K562 (cell line): ENCODE measurements at regions not wholly inside any gene's neighbourhood (a gene's known extent, or its start where the extent isn't known, plus 50 kb on each side); places are given as distances from the start of the nearest gene placed in this dataset.

Experiments
- ADNP ChIP-seq: fragments of 200-800 bp; sonication (Bioruptor generic); IDR thresholded peaks from 2 replicates; pipeline ENCODE4 v1.6.1; 2016; ENCODE audit warnings: missing genetic modification characterization, missing compliant biosample characterization
- BACH1 ChIP-seq: fragments of 200-800 bp; sonication (Bioruptor generic); IDR thresholded peaks from 2 replicates; pipeline ENCODE4 v1.6.1; 2016; ENCODE audit warnings: missing genetic modification characterization, missing compliant biosample characterization
- BDP1 ChIP-seq: IDR thresholded peaks from 3 replicates; pipeline ENCODE4 v1.6.1; 2011; ENCODE audit not compliant: insufficient read length, insufficient read depth
- CREM ChIP-seq: IDR thresholded peaks from 2 replicates; pipeline ENCODE4 v1.6.1; 2014; ENCODE audit warnings: antibody characterized with exemption, low read depth
- EP400 ChIP-seq: fragments of 450-650 bp; IDR thresholded peaks from 2 replicates; pipeline ENCODE4 v1.6.1; 2017; ENCODE audit warnings: antibody characterized with exemption, mild to moderate bottlenecking, moderate library complexity
- HOXB6 ChIP-seq: fragments of 250-450 bp; sonication (Bioruptor Pico); IDR thresholded peaks from 2 replicates; pipeline ENCODE4 v1.5.1; 2022; ENCODE audit warnings: mild to moderate bottlenecking, borderline replicate concordance
- MYC ChIP-seq, 2 experiments: fragments of 250-450 bp in 1 of 2; sonication (Bioruptor Pico) in 1 of 2; IDR thresholded peaks; 2 replicates each; pipeline versions ENCODE4 v1.5.1 to v1.6.1; 2012 to 2021; ENCODE audit warnings: low read depth in 2 of 2, borderline replicate concordance in 1 of 2, improper control_type of control experiment in 1 of 2, low read length in 1 of 2, mild to moderate bottlenecking in 1 of 2, moderate library complexity in 1 of 2
- NFE2 ChIP-seq: IDR thresholded peaks from 2 replicates; pipeline ENCODE4 v1.6.1; 2014; ENCODE audit warnings: antibody characterized with exemption, low read depth
- PHF21A ChIP-seq: fragments of 450-650 bp; IDR thresholded peaks from 2 replicates; pipeline ENCODE4 v1.6.1; 2017; ENCODE audit warnings: low read depth, borderline replicate concordance
- RBM14 ChIP-seq: fragments of 200-400 bp; formaldehyde crosslinking; IDR thresholded peaks from 2 replicates; pipeline ENCODE4 v1.6.1; 2018; ENCODE audit warnings: low read depth, mild to moderate bottlenecking, low read length, moderate library complexity, borderline replicate concordance; ENCODE audit not compliant: insufficient read depth
- RBM17 ChIP-seq: fragments of 200-400 bp; formaldehyde crosslinking; IDR thresholded peaks from 2 replicates; pipeline ENCODE4 v1.6.1; 2017; ENCODE audit warnings: low read depth, mild to moderate bottlenecking, low read length, borderline replicate concordance
- RFX1 ChIP-seq: fragments of 450-650 bp; IDR thresholded peaks from 2 replicates; pipeline ENCODE4 v1.6.1; 2016; ENCODE audit warnings: mild to moderate bottlenecking, moderate library complexity
- RFX5 ChIP-seq: IDR thresholded peaks from 2 replicates; pipeline ENCODE4 v1.6.1; 2011; ENCODE audit warnings: low read depth, mild to moderate bottlenecking, improper control_type of control experiment, low read length
- SMARCA4 ChIP-seq: fragments of 450-650 bp; IDR thresholded peaks from 2 replicates; pipeline ENCODE4 v1.6.1; 2016
- TAF9B ChIP-seq: fragments of 450-650 bp; IDR thresholded peaks from 2 replicates; pipeline ENCODE4 v1.6.1; 2018; ENCODE audit warnings: mild to moderate bottlenecking; ENCODE audit not compliant: partially characterized antibody
- TARDBP ChIP-seq: fragments of 450-650 bp; IDR thresholded peaks from 2 replicates; pipeline ENCODE4 v1.6.1; 2016
- TFAM ChIP-seq: fragments of 250-450 bp; sonication (Bioruptor Pico); conservative IDR thresholded peaks from 2 replicates; pipeline ENCODE4 v1.5.0; 2021; ENCODE audit warnings: mild to moderate bottlenecking, moderate library complexity
- ZBED1 ChIP-seq: IDR thresholded peaks from 2 replicates; pipeline ENCODE4 v1.6.1; 2014
- ZNF133 ChIP-seq: fragments of 250-450 bp; sonication (Bioruptor Pico); IDR thresholded peaks from 2 replicates; pipeline ENCODE4 v1.4.0; 2020; ENCODE audit warnings: mild to moderate bottlenecking
- ZNF316 ChIP-seq: fragments of 450-650 bp; IDR thresholded peaks from 2 replicates; pipeline ENCODE4 v1.6.1; 2016
- ZNF57 ChIP-seq: fragments of 450-650 bp; formaldehyde crosslinking; IDR thresholded peaks from 2 replicates; pipeline ENCODE4 v1.4.0; 2020; ENCODE audit warnings: mild to moderate bottlenecking, moderate library complexity
- ZNF696 ChIP-seq: fragments of 250-450 bp; sonication (Bioruptor Pico); conservative IDR thresholded peaks from 2 replicates; pipeline ENCODE4 v1.4.0; 2020; ENCODE audit warnings: mild to moderate bottlenecking, moderate library complexity
- ZNF778 ChIP-seq: fragments of 450-650 bp; formaldehyde crosslinking; IDR thresholded peaks from 2 replicates; pipeline ENCODE4 v1.4.0; 2020; ENCODE audit warnings: mild to moderate bottlenecking, moderate library complexity
- TF ChIP-seq, protein P1 (sequence below): fragments of 250-450 bp; sonication (Bioruptor Pico); IDR thresholded peaks from 2 replicates; pipeline ENCODE4 v1.4.0; 2020; ENCODE audit warnings: borderline replicate concordance
- TF ChIP-seq, protein P2 (sequence below), 2 experiments: fragments of 450-650 bp; IDR thresholded peaks; 2 replicates each; pipeline ENCODE4 v1.6.1; 2018; ENCODE audit warnings: mild to moderate bottlenecking in 2 of 2, low read depth in 1 of 2; ENCODE audit not compliant: partially characterized antibody in 2 of 2
- TF ChIP-seq, protein P3 (sequence below), 2 experiments: fragments of 450-650 bp in 1 of 2; sonication (generic) in 1 of 2; formaldehyde crosslinking in 1 of 2; IDR thresholded peaks in 1 of 2; conservative IDR thresholded peaks in 1 of 2; 2 replicates each; pipeline versions ENCODE4 v1.6.1 to v1.8.1; 2016 to 2023; ENCODE audit warnings: mild to moderate bottlenecking in 2 of 2, moderate library complexity in 2 of 2, inconsistent platforms in 1 of 2, missing genetic modification reagents in 1 of 2

GRCh38 chr2:224268441-224268840 lies 133.5 kb downstream of the FAM124B start (continued):
- peak; percentile 68; the same call in 1 of the 2 replicates for TF ChIP-seq BACH1 (tag)
- TF ChIP-seq CREM: no peak
- TF ChIP-seq MYC (IDR thresholded peaks at IDR 0.05; ENCODE audit: low read depth, low read length): no peak
- TF ChIP-seq MYC (CRISPR knock-in tag; IDR thresholded peaks at IDR 0.05; ENCODE audit: borderline replicate concordance, low read depth): no peak
- no peak for TF ChIP-seq ZBED1
- TF ChIP-seq BDP1: no peak
- no peak for TF ChIP-seq ZNF778
- TF ChIP-seq EP400: no peak
- no peak for TF ChIP-seq RFX5
- TF ChIP-seq ZNF316: peak; percentile 81
- TF ChIP-seq ZNF696 (CRISPR knock-in tag): no peak
- TF ChIP-seq TFAM (CRISPR knock-in tag): no peak
- TF ChIP-seq, protein P1, sequence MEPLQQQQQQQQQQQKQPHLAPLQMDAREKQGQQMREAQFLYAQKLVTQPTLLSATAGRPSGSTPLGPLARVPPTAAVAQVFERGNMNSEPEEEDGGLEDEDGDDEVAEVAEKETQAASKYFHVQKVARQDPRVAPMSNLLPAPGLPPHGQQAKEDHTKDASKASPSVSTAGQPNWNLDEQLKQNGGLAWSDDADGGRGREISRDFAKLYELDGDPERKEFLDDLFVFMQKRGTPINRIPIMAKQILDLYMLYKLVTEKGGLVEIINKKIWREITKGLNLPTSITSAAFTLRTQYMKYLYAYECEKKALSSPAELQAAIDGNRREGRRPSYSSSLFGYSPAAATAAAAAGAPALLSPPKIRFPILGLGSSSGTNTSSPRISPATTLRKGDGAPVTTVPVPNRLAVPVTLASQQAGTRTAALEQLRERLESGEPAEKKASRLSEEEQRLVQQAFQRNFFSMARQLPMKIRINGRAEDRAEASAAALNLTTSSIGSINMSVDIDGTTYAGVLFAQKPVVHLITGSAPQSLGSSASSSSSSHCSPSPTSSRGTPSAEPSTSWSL (CRISPR knock-in tag): no peak
- TF ChIP-seq HOXB6 (CRISPR knock-in tag): no peak
- no peak for TF ChIP-seq ADNP
- no peak for TF ChIP-seq PHF21A
- no peak for TF ChIP-seq TARDBP
- TF ChIP-seq RFX1: peak; percentile 68
- TF ChIP-seq TAF9B: no peak
- TF ChIP-seq NFE2: peak; percentile 75
- no peak for TF ChIP-seq SMARCA4
- TF ChIP-seq RBM17: no peak
- TF ChIP-seq, protein P2, sequence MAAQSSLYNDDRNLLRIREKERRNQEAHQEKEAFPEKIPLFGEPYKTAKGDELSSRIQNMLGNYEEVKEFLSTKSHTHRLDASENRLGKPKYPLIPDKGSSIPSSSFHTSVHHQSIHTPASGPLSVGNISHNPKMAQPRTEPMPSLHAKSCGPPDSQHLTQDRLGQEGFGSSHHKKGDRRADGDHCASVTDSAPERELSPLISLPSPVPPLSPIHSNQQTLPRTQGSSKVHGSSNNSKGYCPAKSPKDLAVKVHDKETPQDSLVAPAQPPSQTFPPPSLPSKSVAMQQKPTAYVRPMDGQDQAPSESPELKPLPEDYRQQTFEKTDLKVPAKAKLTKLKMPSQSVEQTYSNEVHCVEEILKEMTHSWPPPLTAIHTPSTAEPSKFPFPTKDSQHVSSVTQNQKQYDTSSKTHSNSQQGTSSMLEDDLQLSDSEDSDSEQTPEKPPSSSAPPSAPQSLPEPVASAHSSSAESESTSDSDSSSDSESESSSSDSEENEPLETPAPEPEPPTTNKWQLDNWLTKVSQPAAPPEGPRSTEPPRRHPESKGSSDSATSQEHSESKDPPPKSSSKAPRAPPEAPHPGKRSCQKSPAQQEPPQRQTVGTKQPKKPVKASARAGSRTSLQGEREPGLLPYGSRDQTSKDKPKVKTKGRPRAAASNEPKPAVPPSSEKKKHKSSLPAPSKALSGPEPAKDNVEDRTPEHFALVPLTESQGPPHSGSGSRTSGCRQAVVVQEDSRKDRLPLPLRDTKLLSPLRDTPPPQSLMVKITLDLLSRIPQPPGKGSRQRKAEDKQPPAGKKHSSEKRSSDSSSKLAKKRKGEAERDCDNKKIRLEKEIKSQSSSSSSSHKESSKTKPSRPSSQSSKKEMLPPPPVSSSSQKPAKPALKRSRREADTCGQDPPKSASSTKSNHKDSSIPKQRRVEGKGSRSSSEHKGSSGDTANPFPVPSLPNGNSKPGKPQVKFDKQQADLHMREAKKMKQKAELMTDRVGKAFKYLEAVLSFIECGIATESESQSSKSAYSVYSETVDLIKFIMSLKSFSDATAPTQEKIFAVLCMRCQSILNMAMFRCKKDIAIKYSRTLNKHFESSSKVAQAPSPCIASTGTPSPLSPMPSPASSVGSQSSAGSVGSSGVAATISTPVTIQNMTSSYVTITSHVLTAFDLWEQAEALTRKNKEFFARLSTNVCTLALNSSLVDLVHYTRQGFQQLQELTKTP (IDR thresholded peaks at IDR 0.05; ENCODE audit: low read depth in 1 of 2, partially characterized antibody in 2 of 2): no peak
- TF ChIP-seq, protein P3, sequence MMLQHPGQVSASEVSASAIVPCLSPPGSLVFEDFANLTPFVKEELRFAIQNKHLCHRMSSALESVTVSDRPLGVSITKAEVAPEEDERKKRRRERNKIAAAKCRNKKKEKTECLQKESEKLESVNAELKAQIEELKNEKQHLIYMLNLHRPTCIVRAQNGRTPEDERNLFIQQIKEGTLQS (IDR thresholded peaks at IDR 0.05): peak; percentile 67; the same call in 1 of the 2 replicates
- TF ChIP-seq, protein P3 (CRISPR knock-in tag; conservative IDR thresholded peaks at IDR 0.05): no peak
- TF ChIP-seq ZNF57: no peak
- TF ChIP-seq ZNF133 (CRISPR knock-in tag): no peak
- TF ChIP-seq RBM14: no peak
